ENCODE measurements at regions not wholly inside any gene's neighbourhood (a gene's known extent, or its start where the extent isn't known, plus 50 kb on each side); places are given as distances from the start of the nearest gene placed in this dataset.

GRCh38 chr3:94373456-94373855, 310.6 kb downstream of the NSUN3 start (continued):
- TF ChIP-seq ZNF462 (CRISPR knock-in tag; IDR thresholded peaks at IDR 0.05) (no peak), CREB1 (CRISPR knock-in tag; IDR thresholded peaks at IDR 0.05; ENCODE audit: low read depth) (no peak), ZNF114 (CRISPR knock-in tag; IDR thresholded peaks at IDR 0.05) (no peak)

- Histone ChIP-seq H3K27me3 (ENCODE audit: insufficient read depth) (no peaks in the 10 kb centered on the region), H3K79me2 (replicated peaks; ENCODE audit: insufficient read depth) (no peaks in the 10 kb centered on the region), H3K4me1 (ENCODE audit: insufficient read depth) (peaks cover 27% of the 10 kb centered on the region), H3K4me3 (no peak overlapping the region), H3F3A (replicated peaks; ENCODE audit: low read depth) (no peaks in the 10 kb centered on the region), H3K36me3 (ENCODE audit: insufficient read depth) (no peaks in the 10 kb centered on the region), H3K9me2 (ENCODE audit: insufficient read depth) (no peaks in the 10 kb centered on the region), H4K20me1 (replicated peaks; ENCODE audit: insufficient read depth) (no peaks in the 10 kb centered on the region), H3K4me2 (peak overlapping the region; percentile 34; the same call in 1 of the 2 replicates), H3K27ac (ENCODE audit: low read depth) (no peak overlapping the region), H2AFZ (peak overlapping the region; percentile 66; the same call in 1 of the 2 replicates)
- Mint-ChIP-seq H3K36me3 (ENCODE audit: low read depth) (peaks cover 8% of the 10 kb centered on the region; the same call in 1 of the 3 replicates), H3K27ac (no peak overlapping the region), H3K27me3 (ENCODE audit: insufficient read depth, low read depth, poor library complexity) (no peaks in the 10 kb centered on the region), H3K4me3 (no peak overlapping the region), H3K9me3 (peaks cover 9% of the 10 kb centered on the region; the same call in 1 of the 3 replicates), H3K4me1 (peaks cover 33% of the 10 kb centered on the region; the same call in 2 of the 3 replicates)
- DNase-seq (ENCODE audit: low spot score) (peak; percentile 8), ATAC-seq (peak; percentile 82)
- TF ChIP-seq ZNF462 (CRISPR knock-in tag; IDR thresholded peaks at IDR 0.05) (0 out of 2 replicates have a peak, but pooled peaks have one; percentile 12), CREB1 (CRISPR knock-in tag; IDR thresholded peaks at IDR 0.05; ENCODE audit: low read depth) (no peak)
Measured at GRCh38 chr3:94374439-94375161, 311.7 kb downstream of the NSUN3 start.

Measured in GM23338 (cell line).